ENCODE measurements at regions not wholly inside any gene's neighbourhood (a gene's known extent, or its start where the extent isn't known, plus 50 kb on each side); places are given as distances from the start of the nearest gene placed in this dataset.

GRCh38 chr2:144015655-144016245 is 504.2 kb downstream of the ZEB2 start:
- TF ChIP-seq ZFP30 (CRISPR knock-in tag; IDR thresholded peaks at IDR 0.05): no peak
- TF ChIP-seq POU6F1 (CRISPR knock-in tag; IDR thresholded peaks at IDR 0.05; ENCODE audit: borderline replicate concordance, low read depth): no peak
- TF ChIP-seq ZFP3 (CRISPR knock-in tag; IDR thresholded peaks at IDR 0.05): no peak
- TF ChIP-seq, protein P1, sequence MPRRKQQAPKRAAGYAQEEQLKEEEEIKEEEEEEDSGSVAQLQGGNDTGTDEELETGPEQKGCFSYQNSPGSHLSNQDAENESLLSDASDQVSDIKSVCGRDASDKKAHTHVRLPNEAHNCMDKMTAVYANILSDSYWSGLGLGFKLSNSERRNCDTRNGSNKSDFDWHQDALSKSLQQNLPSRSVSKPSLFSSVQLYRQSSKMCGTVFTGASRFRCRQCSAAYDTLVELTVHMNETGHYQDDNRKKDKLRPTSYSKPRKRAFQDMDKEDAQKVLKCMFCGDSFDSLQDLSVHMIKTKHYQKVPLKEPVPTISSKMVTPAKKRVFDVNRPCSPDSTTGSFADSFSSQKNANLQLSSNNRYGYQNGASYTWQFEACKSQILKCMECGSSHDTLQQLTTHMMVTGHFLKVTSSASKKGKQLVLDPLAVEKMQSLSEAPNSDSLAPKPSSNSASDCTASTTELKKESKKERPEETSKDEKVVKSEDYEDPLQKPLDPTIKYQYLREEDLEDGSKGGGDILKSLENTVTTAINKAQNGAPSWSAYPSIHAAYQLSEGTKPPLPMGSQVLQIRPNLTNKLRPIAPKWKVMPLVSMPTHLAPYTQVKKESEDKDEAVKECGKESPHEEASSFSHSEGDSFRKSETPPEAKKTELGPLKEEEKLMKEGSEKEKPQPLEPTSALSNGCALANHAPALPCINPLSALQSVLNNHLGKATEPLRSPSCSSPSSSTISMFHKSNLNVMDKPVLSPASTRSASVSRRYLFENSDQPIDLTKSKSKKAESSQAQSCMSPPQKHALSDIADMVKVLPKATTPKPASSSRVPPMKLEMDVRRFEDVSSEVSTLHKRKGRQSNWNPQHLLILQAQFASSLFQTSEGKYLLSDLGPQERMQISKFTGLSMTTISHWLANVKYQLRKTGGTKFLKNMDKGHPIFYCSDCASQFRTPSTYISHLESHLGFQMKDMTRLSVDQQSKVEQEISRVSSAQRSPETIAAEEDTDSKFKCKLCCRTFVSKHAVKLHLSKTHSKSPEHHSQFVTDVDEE (CRISPR knock-in tag; IDR thresholded peaks at IDR 0.05): no peak
- TF ChIP-seq GLIS3 (CRISPR knock-in tag; IDR thresholded peaks at IDR 0.05): no peak
- TF ChIP-seq CSRNP3 (CRISPR knock-in tag; IDR thresholded peaks at IDR 0.05): no peak
- TF ChIP-seq ZNF565 (CRISPR knock-in tag; conservative IDR thresholded peaks at IDR 0.05; ENCODE audit: low read depth): no peak
- TF ChIP-seq ISL1 (CRISPR knock-in tag; IDR thresholded peaks at IDR 0.05): no peak
- TF ChIP-seq, protein P2, sequence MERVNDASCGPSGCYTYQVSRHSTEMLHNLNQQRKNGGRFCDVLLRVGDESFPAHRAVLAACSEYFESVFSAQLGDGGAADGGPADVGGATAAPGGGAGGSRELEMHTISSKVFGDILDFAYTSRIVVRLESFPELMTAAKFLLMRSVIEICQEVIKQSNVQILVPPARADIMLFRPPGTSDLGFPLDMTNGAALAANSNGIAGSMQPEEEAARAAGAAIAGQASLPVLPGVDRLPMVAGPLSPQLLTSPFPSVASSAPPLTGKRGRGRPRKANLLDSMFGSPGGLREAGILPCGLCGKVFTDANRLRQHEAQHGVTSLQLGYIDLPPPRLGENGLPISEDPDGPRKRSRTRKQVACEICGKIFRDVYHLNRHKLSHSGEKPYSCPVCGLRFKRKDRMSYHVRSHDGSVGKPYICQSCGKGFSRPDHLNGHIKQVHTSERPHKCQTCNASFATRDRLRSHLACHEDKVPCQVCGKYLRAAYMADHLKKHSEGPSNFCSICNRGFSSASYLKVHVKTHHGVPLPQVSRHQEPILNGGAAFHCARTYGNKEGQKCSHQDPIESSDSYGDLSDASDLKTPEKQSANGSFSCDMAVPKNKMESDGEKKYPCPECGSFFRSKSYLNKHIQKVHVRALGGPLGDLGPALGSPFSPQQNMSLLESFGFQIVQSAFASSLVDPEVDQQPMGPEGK (CRISPR knock-in tag; IDR thresholded peaks at IDR 0.05; ENCODE audit: borderline replicate concordance): no peak
- TF ChIP-seq PPARA (CRISPR knock-in tag; IDR thresholded peaks at IDR 0.05; ENCODE audit: borderline replicate concordance): no peak
- no peak for ATAC-seq

- no peak for TF ChIP-seq PPARA (CRISPR knock-in tag; IDR thresholded peaks at IDR 0.05; ENCODE audit: borderline replicate concordance)
- TF ChIP-seq ZNF70 (CRISPR knock-in tag; IDR thresholded peaks at IDR 0.05): no peak
- no peak for TF ChIP-seq CSRNP3 (CRISPR knock-in tag; IDR thresholded peaks at IDR 0.05)
- no peak for TF ChIP-seq ZFP3 (CRISPR knock-in tag; IDR thresholded peaks at IDR 0.05)
- no peak for TF ChIP-seq CSDC2 (CRISPR knock-in tag; IDR thresholded peaks at IDR 0.05)
- TF ChIP-seq, protein P1 (CRISPR knock-in tag; IDR thresholded peaks at IDR 0.05): no peak
- TF ChIP-seq ZNF565 (CRISPR knock-in tag; conservative IDR thresholded peaks at IDR 0.05; ENCODE audit: low read depth): no peak
- TF ChIP-seq RARB (CRISPR knock-in tag; IDR thresholded peaks at IDR 0.05): no peak
- TF ChIP-seq, protein P2 (CRISPR knock-in tag; IDR thresholded peaks at IDR 0.05; ENCODE audit: borderline replicate concordance): no peak
- TF ChIP-seq, protein P3, sequence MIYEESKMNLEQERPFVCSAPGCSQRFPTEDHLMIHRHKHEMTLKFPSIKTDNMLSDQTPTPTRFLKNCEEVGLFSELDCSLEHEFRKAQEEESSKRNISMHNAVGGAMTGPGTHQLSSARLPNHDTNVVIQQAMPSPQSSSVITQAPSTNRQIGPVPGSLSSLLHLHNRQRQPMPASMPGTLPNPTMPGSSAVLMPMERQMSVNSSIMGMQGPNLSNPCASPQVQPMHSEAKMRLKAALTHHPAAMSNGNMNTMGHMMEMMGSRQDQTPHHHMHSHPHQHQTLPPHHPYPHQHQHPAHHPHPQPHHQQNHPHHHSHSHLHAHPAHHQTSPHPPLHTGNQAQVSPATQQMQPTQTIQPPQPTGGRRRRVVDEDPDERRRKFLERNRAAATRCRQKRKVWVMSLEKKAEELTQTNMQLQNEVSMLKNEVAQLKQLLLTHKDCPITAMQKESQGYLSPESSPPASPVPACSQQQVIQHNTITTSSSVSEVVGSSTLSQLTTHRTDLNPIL (CRISPR knock-in tag; IDR thresholded peaks at IDR 0.05; ENCODE audit: low read depth): no peak
- no peak for TF ChIP-seq GLIS3 (CRISPR knock-in tag; IDR thresholded peaks at IDR 0.05)
- no peak for TF ChIP-seq ARNTL (CRISPR knock-in tag; IDR thresholded peaks at IDR 0.05; ENCODE audit: borderline replicate concordance, low read depth)
- TF ChIP-seq ESRRG (CRISPR knock-in tag; IDR thresholded peaks at IDR 0.05): no peak
- no peak for TF ChIP-seq SNAI2 (CRISPR knock-in tag; IDR thresholded peaks at IDR 0.05)
- no peak for TF ChIP-seq ZFP30 (CRISPR knock-in tag; IDR thresholded peaks at IDR 0.05)
- no peak for TF ChIP-seq BACH2 (CRISPR knock-in tag; IDR thresholded peaks at IDR 0.05; ENCODE audit: borderline replicate concordance)
- TF ChIP-seq ZC3H10 (CRISPR knock-in tag; IDR thresholded peaks at IDR 0.05): no peak
- ATAC-seq: no peak
Observed at GRCh38 chr2:144015036-144015435, 504.9 kb downstream of the ZEB2 start.
